GM18858 (cell line): ENCODE measurements at regions not wholly inside any gene's neighbourhood (a gene's known extent, or its start where the extent isn't known, plus 50 kb on each side); places are given as distances from the start of the nearest gene placed in this dataset.

Source experiments
- ATAC-seq: cut with Tn5 transposase; IDR thresholded peaks from one replicate; pipeline ENCODE4 v1.9.1; 2021; ENCODE audit not compliant: unreplicated experiment

DNA sequence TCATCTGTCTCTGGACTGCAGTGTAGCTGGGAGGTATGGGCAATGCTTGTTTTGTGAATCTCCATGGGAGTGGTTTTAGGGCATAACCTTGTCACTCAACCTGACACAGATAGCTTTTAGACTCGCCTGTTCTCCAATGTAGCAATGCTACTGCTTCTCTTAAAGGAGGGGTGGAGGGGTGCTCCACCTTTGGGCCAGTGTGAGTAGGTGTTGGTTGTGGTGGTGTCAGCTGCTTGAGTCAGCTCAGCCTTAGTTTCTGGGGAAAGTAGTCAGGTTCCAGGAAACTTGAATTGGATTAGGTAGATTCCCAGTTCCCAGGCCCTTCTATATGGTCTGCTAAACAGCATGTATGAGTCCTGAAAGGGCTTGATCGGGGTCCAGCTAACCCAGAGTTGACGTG lies 91.1 kb upstream of the PLPPR1 start:
- ATAC-seq: no peak

- ATAC-seq: no peak
These were observed 90.0 kb upstream of the PLPPR1 start for GRCh38 chr9:100938507-100938906.

DNA sequence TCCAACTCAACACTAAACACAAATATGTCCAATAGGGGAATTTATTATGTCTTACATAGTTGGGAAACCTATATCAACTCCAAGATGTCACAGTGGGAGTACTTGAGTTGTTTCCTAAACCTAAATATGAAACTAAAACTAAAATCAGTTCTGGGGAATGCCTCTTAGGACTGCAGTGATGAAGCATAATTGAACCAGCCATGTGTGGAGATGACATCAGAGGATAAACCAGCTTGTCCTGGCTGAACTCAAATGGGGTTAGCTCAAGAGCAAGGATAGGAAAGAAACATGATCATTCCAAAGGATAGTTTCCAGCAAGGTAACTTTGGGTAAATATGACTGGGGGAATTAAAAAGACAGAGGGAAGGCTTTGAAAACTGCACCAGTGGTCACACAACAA lies 88.9 kb upstream of the PLPPR1 start:
- ATAC-seq: no peak

DNA sequence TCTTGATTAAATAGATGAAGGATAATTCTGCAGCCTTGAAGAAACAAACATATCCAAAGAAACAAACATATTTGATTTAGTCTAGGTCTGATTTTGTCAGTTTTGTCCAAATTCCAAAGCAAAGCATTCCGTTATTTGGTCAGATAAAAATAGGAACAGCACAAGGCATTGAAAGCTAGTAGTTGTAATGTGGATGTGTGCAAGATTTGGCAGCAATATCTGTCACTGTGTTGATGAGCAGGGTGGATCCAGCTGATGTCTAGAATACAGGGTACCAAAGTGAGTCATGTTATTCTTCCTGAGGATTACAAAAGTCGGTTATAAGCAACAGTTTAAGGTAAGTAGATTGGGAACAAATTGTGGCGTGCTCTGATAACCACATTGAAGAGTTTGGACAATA lies 69.3 kb upstream of the PLPPR1 start:
- ATAC-seq: no peak
